ENCODE measurements at regions not wholly inside any gene's neighbourhood (a gene's known extent, or its start where the extent isn't known, plus 50 kb on each side); places are given as distances from the start of the nearest gene placed in this dataset.
"Not testable (repeated sequence)": the region's sequence is repeated elsewhere in the genome, so short reads cannot be mapped to it uniquely, and the experiment has no call there.

DNA sequence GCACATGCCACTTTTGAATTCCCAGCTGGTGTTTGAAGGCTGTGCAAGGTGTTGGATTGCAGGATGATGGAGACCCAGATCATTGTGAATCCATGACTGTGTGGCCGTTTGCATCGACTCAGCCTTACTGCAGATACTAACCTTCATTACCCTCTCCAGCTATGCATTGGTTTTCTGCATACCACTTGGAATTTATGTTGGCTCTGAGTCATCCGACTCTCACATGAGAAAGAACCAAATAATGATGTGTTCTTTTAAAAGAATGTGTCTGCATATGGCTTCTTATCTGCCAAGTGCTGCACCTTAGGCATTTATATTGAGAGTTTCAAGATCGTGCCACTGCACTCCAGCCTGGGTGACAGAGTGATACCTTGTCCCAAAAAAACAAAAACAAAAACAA, 106.7 kb upstream of the PRKX start:
- no peak for TF ChIP-seq CTCF (IDR thresholded peaks at IDR 0.05)
- ATAC-seq (ENCODE audit: low FRiP score), result no peak
- DNase-seq (ENCODE audit: low spot score), result no peak

- not testable (repeated sequence) for DNase-seq (ENCODE audit: low spot score); ATAC-seq (ENCODE audit: low FRiP score)
Measured at GRCh38 chrX:3817480-3817879, 104.0 kb upstream of the PRKX start.

DNA sequence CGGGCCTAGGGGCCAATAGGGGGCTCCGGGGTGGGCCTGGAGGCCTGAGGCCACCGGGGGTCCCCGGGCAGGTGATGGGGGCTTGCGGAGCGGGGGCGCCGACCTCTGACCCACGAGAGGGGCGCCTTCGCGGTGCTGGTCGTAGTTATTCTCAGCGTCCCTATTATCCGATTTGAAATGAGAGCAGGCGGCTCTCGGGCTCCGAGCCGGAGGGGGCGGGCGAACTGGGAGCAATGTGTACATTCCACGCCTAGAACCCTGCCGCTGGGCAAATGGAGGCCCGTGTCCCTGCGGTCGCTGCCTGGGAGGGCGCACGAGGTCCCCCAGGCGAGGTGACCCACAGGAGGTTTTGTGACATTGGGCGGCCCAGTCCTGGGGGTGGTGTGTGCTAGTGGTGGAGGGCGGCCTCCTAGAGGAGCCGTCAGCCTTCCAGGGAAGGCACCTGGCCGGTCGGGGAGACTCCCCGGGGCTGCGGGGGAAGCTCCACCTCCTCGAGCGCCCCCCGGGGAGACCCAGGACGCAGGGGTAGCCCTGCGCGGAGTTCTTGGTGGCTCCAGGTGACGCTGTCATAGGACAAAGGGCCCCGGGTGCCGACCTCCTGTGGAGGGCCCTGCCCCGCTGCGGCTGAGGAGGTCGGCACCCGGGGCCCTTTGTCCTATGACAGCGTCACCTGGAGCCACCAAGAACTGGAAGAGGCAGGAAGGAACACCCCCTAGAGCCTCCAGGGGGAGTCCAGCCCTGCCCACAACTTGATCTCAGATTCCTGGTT, 102.6 kb upstream of the PRKX start:
- DNase-seq (ENCODE audit: low spot score) (peak; percentile 27), ATAC-seq (ENCODE audit: low FRiP score) (peak; percentile 28)
- TF ChIP-seq CTCF (IDR thresholded peaks at IDR 0.05), result no peak

DNA sequence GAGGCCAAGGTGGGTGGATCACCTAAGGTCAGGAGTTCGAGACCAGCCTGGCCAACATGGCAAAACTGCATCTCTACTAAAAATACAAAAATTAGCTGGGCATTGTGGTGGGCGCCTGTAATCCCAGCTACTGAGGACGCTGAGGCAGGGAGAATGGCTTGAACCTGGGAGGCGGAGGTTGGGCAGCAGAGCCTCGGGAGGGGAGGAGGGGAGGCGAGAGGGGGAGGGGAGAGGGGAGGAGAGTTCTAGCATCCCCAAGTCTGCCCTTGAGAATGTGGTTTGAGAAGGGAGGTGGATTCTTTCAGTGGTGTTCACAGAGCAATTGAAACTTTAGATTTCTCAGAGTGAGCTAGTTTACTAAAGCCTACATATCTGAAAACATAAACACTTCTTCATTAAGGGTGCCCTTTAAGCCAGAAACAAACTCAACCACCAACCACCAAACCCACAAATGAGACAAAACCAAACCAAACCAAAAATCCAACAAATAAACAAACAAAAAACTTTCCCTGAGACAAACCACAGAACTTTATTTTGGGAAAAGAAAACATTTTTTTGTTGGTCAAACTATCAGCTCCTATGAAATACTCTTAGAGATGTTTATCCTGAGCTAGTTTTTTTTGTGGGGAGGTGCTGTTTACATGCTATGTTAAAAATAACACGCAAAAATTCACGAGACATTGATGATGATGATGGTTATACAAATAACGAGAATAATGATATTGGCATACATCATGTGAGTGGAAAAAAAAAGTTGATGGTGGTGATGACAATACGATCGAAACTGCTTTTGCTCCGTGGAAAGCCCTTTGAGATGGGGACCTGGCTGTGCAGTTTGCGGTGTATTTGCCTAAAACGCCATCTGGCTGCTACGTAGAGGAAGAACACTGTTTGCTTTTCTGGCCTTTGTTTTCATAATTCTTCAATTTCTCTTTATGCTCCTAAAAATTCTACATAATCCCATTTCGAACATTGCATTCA, 98.2 kb upstream of the PRKX start:
- ATAC-seq (ENCODE audit: low FRiP score) (no peak), DNase-seq (ENCODE audit: low spot score) (no peak)
- TF ChIP-seq CTCF (IDR thresholded peaks at IDR 0.05), result no peak

GRCh38 chrX:3807906-3808305, 94.5 kb upstream of the PRKX start:
- DNase-seq (ENCODE audit: low spot score) (no peak), ATAC-seq (ENCODE audit: low FRiP score) (no peak)
- TF ChIP-seq CTCF (IDR thresholded peaks at IDR 0.05), result no peak

DNA sequence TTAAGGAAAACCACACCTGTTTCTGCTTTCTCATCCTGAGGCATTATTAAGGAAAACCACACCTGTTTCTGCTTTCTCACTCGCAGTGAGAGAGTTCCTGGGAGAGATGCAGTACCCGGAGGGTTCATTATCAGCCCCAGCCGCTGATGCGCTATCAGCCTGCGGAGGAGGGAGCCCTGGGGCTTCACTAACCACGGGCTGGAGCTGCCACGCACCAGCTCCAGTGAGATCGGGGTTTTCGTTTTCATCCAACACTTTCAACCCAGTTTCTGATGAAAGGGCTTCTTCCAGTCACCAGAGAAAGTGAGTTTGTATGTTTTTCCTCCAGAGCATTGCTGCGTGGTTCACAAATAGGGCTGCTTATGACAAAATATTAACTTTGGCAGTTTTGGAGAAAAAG, 93.2 kb upstream of the PRKX start:
- DNase-seq (ENCODE audit: low spot score) (no peak), ATAC-seq (ENCODE audit: low FRiP score) (no peak)
- no peak for TF ChIP-seq CTCF (IDR thresholded peaks at IDR 0.05)

DNA sequence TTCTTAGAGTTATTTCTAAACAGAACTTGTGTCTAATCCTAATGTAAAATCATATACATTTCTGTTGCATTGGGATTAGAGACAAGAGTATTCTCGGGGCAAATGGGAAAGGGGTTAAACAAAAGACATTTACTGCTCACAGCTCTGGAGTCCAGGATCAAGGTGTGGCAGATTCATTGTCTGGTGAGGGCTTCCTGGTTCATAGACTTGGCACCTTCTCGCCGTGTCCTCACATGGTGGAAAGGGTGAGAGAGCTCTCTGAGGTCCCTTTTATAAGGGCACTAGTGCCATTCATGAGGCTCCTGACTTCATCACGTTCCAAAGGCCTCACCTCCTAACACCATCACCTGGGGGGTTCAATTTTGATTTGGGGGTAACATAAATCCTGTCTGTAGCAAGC, 90.3 kb upstream of the PRKX start:
- no peak for DNase-seq (ENCODE audit: low spot score)
- ATAC-seq (ENCODE audit: low FRiP score), result no peak
- TF ChIP-seq CTCF (IDR thresholded peaks at IDR 0.05), result no peak
